Stimulated activated CD8-positive, alpha-beta memory T cell treated with anti-CD3 and anti-CD28 coated beads, Interleukin-4, amount 100 ng/mL, for 48 hours (primary cell): ENCODE measurements at regions not wholly inside any gene's neighbourhood (a gene's known extent, or its start where the extent isn't known, plus 50 kb on each side); places are given as distances from the start of the nearest gene placed in this dataset.
"Not testable (repeated sequence)": the region's sequence is repeated elsewhere in the genome, so short reads cannot be mapped to it uniquely, and the experiment has no call there.

Experiments used
- DNase-seq: peaks from one replicate; pipeline ENCODE4 v3.0.0-alpha.2; 2020

DNA sequence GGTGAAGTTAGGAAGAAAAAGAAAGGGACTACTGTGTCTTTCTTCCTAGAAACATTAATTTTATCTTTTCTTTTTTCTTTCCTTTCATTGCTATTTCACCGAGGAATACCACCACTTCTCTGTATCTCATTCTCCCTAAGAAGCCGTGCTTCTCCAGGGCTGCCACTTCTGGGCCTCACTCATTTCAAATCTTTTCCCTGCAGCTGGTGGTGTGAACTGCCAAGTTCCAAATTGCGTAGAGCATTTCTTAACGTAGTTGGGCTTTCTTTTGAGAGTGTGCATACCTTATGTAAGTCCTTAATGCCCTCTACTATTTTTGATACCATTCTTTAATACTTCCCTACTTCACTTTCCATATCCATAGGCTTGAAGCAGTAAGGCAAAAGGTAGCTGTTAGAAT lies 66.7 kb upstream of the CYP1B1 start:
- DNase-seq, result no peak

- no peak for DNase-seq
Measured at GRCh38 chr2:38141501-38141900, 65.5 kb upstream of the CYP1B1 start.

- DNase-seq, result no peak
Measured at GRCh38 chr2:38138996-38139395, 63.0 kb upstream of the CYP1B1 start.

DNA sequence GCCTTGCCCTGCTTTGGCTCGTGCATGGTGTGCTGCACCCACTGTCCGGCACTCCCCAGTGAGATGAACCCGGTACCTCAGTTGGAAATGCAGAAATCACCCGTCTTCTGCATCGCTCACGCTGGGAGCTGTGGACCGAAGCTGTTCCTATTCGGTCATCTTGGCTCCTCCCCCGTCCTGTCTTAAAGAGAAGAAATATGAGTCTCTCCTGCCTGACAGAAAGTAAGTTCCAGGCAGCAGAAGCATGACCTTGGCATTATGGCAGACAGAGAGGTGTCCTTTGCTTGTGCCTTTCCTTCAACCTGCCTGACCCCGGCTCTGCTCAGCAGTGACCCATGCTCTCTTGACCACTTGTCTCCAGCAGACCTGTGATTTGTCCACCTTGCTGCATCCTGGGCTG lies 62.5 kb upstream of the CYP1B1 start:
- no peak for DNase-seq

- DNase-seq, result not testable (repeated sequence)
Measured at GRCh38 chr2:38137958-38138357, 62.0 kb upstream of the CYP1B1 start.

DNA sequence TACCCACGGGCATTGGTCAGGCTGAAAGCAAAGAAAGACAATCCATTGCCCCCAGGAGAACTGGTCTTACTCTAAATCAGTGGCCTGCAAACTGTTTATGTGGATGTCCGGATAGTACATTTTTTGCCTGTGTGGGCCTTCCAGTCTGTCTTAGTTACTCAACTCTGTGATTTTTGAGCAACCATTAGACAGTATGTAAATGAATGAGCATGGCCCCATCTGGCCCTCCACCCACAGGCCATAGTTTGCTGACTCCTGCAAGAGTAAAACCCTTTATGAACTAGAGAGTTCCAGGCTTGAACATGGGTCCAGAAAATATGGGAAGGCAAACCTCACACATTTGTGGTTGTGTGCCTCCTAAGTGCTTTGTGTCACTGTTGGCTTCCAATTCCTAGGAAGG lies 55.7 kb upstream of the CYP1B1 start:
- DNase-seq, result no peak

GRCh38 chr2:38130876-38131275 lies 54.9 kb upstream of the CYP1B1 start:
- no peak for DNase-seq

- no peak for DNase-seq
Measured at GRCh38 chr2:38129987-38130386, 54.0 kb upstream of the CYP1B1 start.

DNA sequence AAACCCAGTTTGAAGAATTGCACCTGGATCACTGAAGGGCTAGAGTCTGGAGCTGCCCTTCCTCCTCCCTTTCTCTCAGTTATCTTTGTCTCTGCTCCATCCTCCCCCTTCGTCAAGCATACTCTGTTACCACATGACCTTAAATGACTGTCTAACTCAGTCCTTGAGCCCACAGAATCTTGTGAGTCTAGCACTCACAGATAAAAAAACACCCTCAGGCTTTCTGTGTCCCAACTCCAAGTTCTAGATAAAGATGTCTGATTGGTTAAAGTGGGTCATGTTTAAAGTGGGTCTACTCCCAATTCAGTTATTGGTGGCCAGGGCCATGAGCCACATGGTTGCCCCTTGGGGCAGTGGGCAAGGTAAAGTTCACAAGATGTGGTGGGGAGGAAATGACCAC lies 53.5 kb upstream of the CYP1B1 start:
- no peak for DNase-seq

- no peak for DNase-seq
Measured at GRCh38 chr2:38128653-38129052, 52.7 kb upstream of the CYP1B1 start.

GRCh38 chr2:38127277-38127676 lies 51.3 kb upstream of the CYP1B1 start:
- DNase-seq, result no peak

DNA sequence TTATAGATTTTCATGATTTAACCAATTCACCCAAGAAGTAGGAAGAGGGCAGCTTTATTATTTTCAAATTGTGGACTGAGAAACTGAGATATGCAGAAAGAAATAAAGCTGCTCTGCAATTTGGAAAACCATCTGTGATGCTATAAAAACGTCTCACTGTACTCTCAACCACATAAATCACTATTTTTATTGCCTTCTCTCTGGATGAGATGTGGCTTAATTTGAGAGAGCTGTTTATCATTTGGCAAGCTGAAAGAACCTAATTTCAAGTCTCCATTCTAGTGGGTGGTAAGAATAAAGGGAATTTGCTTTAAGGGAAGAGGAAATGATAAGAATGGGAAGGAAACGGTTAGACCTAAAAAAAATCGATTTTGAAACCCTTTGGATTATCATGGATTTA lies 49.9 kb upstream of the CYP1B1 start:
- no peak for DNase-seq
